ENCODE measurements at regions not wholly inside any gene's neighbourhood (a gene's known extent, or its start where the extent isn't known, plus 50 kb on each side); places are given as distances from the start of the nearest gene placed in this dataset.

DNA sequence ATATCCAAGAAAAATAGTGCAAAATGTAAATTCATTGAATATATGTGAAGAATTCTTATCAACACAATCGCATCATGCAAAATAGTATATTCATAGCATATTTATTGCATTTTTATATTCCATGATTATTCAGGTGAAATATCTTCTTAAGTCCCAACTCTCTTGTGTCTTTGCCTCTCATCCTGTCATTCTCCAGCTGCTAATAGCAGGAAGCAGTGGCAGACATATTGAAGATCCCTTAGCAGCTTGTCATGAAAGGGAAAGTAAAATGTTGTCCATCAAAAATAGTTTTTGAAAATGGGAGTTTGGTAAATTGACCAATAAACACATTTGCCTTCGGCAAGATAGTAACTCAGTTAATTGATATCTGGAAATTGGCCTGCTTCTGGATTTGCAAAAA, 265.3 kb upstream of the TGFBR2 start:
- no peak for DNase-seq

DNA sequence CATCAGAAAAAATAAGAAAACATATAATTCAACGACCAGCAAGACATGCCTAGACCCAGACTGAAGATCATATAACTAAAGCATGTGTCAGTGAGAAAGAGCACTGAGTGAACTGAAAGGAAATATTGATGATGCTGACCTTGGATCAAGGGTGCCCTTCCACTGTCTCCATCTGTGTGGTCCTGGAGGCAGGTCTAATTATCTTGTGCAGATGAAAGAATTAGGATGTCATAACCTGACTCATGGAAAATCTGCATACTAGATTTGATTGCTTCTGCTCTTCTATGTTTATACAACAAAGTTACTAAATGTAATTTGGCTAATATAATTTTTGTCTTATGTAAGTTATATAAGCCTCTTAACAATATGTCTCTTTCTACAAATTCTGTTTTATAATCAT, 264.6 kb upstream of the TGFBR2 start:
- no peak for DNase-seq

DNA sequence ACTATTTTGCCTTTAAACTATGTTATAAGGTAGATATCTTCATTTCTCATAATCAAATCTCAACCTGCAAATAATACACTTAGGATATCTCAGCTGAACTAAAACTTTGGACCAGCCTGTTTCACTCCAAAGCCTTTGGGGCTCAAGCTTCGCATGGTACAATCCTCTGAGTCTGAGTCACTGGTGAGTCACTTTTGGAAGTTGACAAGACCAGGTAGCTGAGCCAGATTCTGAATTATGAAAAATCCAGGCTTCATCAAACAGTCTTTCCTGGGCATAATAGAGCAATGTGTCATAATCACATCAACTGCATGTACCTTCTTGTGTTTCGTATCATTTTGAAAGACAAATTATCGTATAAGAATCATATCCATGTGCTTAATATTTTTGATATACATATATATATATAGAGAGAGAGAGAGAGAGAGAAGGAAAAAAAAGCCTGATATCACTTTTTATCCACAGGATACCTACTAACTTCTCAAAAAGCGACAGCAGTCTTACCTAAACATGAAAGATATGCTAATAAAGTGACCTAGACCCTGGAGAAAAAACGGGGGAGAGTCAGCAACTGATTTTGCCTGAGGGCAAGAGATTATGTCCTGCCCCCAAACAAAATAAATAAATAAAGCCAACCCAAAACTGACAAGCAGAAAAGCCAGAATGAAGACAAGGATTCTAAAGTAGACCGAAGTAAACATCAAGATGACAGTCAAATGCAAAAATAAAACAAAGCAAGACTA, 263.9 kb upstream of the TGFBR2 start:
- DNase-seq = no peak

DNA sequence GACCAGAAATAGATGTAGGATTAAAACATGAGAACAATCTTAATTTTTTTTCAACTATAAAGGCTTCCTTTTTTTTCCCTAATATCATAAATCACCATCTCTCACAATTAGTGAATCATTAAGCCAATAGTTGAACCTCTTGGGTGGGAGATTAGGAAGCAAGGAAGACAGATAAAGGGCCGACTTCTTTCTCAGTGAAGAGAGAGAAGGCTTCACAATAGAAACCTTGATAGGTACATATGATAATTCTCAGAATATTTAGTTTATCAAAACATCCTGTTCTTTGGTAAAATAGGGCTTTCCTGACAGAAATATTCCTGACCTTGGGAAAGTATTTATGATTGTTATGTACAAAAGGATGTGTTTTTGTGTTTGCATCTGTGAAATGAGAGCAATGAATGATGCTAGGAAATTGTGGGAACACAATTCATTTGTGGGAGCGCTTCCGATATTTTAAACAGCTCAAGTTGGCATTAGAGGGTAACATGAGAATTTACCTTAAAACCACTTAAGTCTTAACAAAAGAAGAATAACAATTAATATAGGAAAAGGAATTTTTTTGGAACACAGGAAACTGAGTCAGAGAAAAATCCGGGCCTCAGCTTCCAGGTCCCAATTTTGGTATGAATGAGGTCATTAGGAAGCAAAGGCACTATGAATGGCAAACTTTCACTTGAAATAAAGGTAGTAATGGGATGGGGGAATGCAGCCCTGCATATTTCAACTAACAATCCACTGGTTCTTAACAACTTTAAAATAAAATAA, 263.2 kb upstream of the TGFBR2 start:
- DNase-seq = no peak

DNA sequence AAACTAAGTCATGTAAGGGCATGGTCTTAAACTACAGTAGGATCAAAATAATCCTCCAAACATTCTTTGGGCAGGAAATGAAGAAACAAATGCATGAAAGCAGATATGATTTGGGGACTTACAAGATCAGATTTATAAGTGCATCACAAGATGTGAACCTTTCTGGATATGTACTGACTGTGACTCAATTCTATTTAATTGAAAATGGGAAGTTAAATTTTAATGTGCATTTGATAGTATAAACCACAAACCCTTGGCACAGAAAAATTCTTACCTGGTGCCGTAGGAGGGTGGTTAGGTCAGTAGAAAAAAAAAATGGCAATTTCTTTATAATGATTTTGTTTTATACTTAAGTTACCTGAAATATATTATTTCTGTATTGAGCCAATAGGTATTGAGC, 262.5 kb upstream of the TGFBR2 start:
- DNase-seq = no peak

DNA sequence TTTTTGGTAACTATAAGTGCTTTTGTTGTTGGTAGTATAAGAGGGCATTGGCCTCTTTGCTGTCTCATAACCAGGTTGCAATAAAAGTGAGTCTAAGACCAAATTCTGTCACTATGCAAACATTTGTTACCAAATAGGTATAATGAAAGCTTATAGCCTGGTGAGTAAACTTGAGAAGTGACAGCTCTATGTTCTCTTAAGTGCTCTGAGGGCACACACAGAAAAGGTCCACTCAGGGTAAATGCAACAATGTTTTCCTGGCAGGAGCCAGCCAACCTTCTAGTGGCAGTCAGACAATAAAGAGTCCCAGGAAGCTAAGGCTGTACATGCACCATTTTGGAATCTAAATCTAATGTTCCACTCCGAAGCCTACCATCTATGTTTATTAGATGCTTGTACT, 262.1 kb upstream of the TGFBR2 start:
- no peak for DNase-seq

DNA sequence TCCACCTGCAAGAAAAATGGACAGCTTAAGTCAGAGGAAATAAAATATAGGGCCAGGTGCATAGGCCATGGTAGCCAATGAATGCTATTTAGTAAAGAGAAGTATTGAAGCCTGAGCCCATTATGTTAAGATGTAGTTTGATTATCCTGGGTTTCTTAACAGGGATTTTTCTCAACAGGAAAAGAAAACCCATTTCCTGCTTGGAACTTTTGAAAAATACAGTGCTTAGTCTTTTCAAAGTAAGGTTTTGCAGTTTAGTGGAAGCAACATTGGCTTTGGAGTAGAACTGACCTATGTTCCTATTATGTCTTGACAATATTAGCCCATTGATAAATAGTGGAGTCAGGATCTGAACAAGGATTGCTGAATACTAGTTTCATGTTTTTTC, 259.5 kb upstream of the TGFBR2 start:
- DNase-seq = no peak

DNA sequence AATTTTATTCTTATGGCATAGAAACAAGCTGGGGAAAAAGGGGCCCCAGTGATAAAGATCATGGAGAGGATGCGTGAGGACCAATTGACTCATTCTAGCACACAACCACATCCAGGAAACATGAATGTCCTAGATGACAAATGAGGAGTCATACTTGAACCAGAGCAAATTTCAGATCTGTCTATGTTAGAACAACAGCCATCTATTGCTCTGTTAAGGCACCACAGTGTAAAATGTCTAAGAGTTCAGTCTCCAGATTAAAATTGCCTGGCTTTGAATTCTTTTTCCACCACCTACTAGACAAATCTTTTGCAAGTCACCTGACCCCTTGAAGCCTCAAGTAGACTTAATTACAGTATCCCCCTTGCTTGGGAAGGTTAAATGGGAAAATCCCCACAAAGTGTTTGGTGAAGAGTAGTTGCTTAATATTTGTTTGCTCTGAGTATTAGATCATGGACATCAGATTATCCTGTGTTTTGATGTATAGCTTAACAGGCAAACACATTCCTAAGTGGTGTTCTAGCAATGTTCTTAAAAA, 258.7 kb upstream of the TGFBR2 start:
- DNase-seq = no peak

DNA sequence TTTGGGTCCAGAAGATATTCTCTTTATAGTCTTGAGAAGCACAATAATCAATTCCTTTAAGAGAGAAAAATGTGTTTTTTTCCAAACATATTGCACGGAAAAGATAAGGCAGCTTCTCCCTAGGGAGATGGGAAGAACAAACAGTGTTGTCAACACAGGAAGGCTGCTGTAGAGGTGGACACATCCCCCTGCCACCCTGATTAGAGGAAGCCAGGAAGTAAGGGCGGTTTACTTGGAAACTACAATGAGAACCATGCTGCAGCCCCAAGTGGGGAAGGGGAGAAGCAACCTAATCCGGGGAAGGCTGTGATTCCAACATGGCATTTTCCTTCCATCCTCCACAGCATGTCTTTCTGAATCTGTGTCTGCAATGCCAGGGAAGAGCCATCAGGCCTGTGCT, 256.9 kb upstream of the TGFBR2 start:
- no peak for DNase-seq

DNA sequence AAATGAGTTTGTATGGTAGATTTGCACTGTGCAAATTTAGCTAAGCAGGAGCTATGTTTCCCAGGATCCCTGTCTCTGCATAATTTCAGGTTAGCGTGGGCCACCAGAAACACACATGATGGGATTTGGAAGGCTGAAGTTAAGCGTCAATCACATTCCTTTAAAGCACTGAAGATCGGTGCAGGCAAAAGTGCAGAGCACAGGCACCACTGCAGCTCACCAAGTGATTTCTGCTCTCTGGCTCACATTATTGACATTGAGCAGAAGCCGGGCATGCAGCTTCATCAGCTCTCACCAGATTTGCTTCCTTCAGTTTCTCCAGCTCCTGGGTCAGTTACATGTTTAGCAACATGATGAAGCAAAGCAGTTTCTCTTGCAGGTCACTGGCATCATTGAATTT, 256.4 kb upstream of the TGFBR2 start:
- no peak for DNase-seq

DNA sequence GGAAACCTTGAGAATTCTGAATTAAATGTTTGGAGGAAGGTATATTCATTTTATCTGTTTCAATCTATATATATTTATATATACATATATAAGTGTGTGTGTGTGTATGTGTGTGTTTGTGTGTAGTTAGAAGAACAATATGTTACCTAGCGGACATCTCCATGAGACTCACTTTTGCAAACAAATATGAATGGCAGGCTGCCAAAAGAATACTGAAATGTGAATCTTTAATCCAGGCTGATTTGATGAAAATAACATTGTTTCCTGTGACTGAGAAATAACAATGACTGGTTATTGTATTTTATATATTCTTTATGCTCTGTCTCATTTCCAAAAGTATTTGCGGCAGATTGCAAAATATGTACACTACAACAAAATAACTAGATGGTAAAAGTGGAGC, 255.5 kb upstream of the TGFBR2 start:
- DNase-seq = no peak

DNA sequence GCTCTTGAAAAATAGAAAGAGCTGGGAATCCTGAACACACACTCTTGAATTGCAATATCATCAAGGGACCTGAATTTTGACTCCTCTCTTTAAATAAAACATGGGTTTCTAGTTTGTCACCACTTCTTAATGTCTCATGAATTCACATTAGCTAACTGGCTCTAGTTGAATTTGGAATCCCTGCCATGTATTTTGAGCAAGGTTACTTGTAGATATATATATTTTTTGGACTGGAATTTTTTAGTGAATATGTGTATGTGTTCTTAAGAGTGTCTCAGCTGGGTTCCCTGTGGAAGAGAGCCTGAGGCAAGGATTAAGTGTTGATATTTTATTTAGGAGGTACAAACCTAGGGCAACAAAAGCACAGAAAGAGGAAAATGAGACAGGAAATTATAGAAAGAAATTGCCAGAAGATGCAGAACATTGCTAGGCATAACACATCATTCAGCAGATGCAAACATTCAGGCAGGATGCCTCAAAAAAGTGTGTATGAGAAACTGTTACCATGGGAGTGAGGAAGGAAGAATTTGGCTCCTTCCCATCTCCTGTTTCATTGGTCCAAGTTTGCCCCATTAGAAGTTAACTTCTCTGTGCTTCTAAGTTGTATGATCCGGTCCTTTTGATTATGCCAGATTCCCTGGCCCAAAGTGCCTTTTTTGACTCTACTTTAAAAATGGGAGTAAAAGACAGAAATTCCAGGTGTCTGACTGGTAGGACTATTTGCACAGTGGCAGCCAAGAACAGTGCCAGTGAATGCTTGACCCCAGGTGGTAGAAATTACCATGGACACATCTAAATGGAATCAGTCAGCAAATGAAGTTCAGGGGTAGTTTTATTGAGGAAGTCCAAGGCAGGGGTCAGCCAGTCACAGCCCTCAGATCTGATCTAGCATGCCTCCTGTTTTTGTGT, 253.7 kb upstream of the TGFBR2 start:
- DNase-seq = no peak

DNA sequence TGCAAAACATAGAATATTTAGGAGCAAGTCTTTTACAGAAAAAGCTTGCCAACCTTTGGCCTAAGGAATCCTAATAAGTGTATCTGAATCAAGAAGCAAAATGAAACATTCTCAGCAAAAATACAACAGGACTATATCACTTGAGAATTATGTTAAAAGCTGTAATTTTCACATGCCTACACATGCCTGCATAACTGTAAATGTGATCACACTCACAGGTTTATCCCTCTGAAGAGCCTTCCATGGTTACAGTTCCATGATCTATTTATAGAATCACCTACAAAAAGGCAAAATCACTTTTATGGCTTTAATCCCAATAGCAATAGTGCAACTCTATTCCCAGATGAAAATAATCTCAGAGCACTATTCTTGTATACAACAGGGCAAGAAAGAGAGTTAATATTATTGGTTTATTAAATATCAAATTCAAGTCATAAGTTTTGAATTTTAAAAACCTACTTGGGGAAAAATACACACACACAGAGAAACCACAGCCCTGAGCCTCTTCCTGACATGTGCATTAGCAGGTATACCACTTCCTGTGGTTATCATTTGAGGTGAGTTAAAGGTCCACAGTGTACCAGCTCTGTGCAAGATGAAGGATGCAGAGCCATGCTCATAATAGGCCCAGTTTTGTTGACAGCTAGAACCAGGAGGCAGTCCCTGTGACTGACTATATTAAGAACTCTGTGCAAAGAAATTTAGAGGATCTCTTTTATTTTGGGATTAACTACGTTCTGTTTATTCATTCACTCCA, 252.5 kb upstream of the TGFBR2 start:
- DNase-seq = peak; percentile 40

DNA sequence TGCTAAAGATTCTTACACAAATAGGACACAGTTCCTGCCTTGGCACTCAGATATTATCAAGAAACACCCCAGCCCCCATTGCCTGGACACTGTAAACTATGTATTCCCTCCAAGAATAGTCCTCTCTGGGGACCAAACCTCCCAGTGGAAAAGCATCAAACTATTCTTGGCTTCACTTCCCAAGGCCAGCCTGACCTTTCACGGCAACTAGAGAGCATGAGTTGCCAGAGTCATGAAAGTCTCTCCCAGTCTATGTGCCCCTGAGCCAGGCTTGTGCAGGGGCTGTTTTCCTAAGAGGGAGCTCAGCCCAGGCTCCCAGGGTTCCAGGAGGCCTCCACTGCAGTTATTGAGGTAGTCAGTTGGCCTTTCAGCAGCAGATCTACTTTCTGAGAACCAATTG, 251.9 kb upstream of the TGFBR2 start:
- DNase-seq = no peak

DNA sequence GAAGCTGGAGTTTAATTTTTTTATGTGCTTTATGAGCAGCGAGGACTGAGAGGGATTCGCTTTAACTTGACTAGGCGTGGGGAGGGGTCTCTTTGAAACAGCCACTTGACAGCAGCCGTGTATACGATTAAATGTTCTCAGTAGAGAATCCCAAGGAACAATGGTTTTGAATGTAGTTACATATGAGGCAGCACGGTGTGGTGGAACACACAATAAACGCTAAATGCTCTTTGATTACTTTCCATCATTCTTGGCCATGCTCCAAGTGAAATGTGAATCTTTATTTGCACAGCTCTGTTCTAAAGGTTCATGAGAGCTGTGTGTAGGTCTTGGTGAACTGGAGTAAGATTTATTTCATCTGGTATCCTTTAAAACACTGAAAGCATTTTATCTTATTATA, 251.4 kb upstream of the TGFBR2 start:
- DNase-seq = no peak

DNA sequence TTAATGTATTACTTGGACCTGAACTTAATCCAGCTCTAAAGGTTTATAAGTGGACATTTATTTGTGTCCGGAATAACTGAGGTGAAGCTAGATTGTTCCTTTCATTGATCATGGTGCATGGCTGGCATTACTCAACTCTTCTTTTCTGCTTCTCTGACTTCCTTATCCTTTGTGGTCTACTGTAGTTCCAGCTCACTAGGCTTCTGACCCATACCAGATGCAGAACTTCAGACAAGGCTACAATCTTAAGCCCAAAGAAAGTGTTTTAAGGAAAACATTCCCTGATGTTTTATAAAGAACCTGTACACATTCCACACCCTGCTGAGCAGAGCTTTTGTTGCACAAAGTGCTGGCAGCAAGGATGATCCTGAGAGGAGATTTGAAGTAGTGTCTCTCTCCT, 250.8 kb upstream of the TGFBR2 start:
- DNase-seq = no peak

DNA sequence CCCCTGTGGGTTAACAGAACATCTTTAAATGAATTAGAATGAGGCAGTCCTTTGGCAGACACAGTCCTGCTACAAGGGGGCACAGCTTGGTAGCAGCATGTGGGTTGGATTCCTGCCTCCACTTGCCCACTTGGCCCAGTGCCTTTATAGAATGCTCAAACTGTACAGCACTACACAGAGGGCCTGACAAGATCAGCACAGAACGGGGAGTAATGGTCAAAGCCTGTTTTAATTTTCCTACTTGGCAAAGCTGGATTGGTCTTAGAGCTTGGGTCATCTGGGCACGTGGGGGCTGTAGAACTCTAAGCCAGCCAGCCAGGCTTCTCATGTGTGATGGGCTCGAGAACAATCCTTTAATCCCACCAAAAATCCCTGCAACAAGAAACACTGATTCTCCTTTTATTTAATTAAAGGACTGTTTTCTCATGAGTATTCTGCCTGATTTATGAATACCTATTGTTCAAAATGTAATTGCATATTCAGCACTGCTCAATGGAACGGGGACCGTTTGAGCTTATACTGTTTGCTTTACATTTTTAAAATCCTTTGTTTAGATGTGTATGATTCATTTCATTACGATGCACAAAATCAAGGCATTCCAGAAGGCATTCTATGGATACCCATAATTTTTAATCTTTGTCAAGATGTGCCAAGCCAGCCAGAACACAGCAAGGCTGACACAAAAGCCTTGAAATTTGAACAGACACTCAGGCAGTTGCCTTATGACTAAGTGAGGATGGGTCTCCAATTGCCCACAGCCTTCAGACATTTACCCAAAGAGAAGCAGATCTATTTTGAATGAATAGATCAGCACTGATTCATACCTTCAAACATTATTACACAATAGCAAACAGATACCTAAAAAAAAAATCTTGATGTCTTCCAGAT, 249.3 kb upstream of the TGFBR2 start:
- no peak for DNase-seq

DNA sequence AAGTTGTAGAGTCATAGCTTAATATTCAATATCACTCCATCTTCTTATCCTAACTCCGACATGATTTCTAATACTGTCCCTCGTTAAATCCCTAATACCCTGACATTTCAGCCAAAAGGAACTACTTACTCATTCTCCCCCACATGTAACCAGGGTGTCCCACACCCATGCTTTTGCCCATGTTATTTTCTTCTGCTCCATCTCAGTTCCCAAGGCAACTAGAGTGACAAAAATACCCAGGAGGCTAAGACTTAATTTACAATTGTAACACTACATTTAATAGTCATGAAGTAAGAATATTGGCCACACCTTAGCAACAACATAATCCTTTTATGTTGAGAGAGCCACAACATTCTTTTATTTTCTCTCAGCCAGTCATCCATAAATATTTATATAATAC, 248.5 kb upstream of the TGFBR2 start:
- no peak for DNase-seq

DNA sequence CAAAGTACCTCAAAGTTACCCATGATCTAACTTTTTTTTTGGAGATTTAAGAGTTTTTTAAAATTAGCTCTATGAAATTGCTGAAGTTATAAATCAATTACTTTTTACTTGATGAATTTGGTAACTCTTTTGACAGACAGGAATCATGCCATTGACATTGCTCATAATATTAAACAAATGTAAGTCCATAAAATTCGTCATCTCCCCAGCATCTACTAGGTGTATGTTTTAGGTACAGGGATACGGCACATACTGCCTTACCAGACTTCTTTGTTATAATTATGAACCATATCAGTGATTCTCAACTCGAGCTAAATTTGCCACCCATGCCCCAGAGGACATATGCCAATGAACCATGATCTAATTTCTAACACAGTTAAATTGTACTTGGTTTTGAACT, 247.5 kb upstream of the TGFBR2 start:
- DNase-seq = no peak

DNA sequence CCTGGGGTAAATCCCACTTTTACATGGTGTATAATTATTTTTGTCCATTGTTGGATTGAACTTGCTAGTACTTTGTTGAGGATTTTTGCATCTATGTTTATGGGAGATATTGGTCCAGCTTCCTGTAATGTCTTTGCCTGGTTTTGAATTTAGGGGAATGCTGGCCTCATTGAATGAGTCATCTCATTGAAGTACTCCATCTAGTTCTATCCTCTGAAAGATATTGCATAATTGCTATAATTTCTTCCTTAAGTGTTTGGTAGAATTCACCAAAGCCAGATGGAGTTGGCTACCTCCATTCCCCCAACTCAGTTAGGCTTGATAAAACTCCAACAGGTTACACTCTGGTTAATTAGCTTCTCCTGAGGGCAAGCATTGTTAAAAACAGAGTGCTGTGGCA, 237.4 kb upstream of the TGFBR2 start:
- DNase-seq = no peak

DNA sequence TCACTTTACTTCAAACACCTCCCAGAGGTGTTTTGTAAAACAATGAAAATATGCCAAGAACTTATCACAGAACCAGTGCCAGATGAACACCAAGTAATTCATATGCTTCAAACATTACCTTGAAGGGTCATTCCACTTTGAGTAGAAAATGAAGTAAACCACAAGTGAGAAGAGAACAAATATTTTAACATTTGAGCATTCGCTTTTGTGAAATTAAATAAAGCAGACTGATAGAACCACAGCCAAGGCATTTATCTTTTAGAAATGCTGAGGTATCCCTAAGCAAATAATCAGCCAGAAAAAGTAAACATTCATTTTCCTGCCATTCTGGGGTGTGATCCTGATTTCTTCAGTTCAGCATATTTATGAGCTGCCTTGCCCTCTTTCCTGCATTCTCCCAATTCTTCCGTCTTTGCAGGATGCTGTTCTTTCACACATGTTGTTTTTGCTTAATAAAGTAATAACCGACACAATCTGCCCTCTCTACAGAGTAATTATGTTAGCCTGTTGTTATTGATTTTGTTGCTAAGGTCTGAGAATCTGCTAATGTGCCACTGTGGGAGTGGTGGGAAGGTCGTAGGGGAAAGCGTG, 235.6 kb upstream of the TGFBR2 start:
- no peak for DNase-seq
